ENCODE measurements at regions not wholly inside any gene's neighbourhood (a gene's known extent, or its start where the extent isn't known, plus 50 kb on each side); places are given as distances from the start of the nearest gene placed in this dataset.
"Not testable (repeated sequence)": the region's sequence is repeated elsewhere in the genome, so short reads cannot be mapped to it uniquely, and the experiment has no call there.

- DNase-seq = no peak
These were observed 214.7 kb upstream of the PLPPR1 start for GRCh38 chr9:100813871-100814270.

- DNase-seq = no peak
These were observed 208.5 kb upstream of the PLPPR1 start for GRCh38 chr9:100819980-100820379.

- not testable (repeated sequence) for DNase-seq
These were observed 195.5 kb upstream of the PLPPR1 start for GRCh38 chr9:100833035-100833434.

GRCh38 chr9:100838857-100839256 is 189.7 kb upstream of the PLPPR1 start:
- no peak for DNase-seq

GRCh38 chr9:100848726-100849125 is 179.8 kb upstream of the PLPPR1 start:
- no peak for DNase-seq

- no peak for DNase-seq
These were observed 176.4 kb upstream of the PLPPR1 start for GRCh38 chr9:100852088-100852487.

- DNase-seq = no peak
These were observed 172.3 kb upstream of the PLPPR1 start for GRCh38 chr9:100856238-100856637.

- DNase-seq = no peak
These were observed 163.4 kb upstream of the PLPPR1 start for GRCh38 chr9:100865111-100865510.

GRCh38 chr9:100865648-100866047 is 162.9 kb upstream of the PLPPR1 start:
- DNase-seq = no peak

- DNase-seq = no peak
These were observed 159.2 kb upstream of the PLPPR1 start for GRCh38 chr9:100869326-100869725.

- DNase-seq = no peak
These were observed 148.6 kb upstream of the PLPPR1 start for GRCh38 chr9:100879884-100880283.

- no peak for DNase-seq
These were observed 148.2 kb upstream of the PLPPR1 start for GRCh38 chr9:100880284-100880683.

GRCh38 chr9:100884518-100884917 is 144.0 kb upstream of the PLPPR1 start:
- DNase-seq = no peak

- no peak for DNase-seq
These were observed 138.2 kb upstream of the PLPPR1 start for GRCh38 chr9:100890321-100890720.

- no peak for DNase-seq
These were observed 117.3 kb upstream of the PLPPR1 start for GRCh38 chr9:100911273-100911672.

- DNase-seq = no peak
These were observed 115.3 kb upstream of the PLPPR1 start for GRCh38 chr9:100913257-100913656.

GRCh38 chr9:100914266-100914665 is 114.3 kb upstream of the PLPPR1 start:
- DNase-seq = no peak

- DNase-seq = no peak
These were observed 109.0 kb upstream of the PLPPR1 start for GRCh38 chr9:100919506-100919905.

- no peak for DNase-seq
These were observed 102.2 kb upstream of the PLPPR1 start for GRCh38 chr9:100926366-100926765.

GRCh38 chr9:100927763-100928162 is 100.8 kb upstream of the PLPPR1 start:
- no peak for DNase-seq

- DNase-seq = no peak
These were observed 94.9 kb upstream of the PLPPR1 start for GRCh38 chr9:100933656-100934055.

GRCh38 chr9:100937382-100937781 is 91.1 kb upstream of the PLPPR1 start:
- no peak for DNase-seq

- DNase-seq = no peak
These were observed 90.0 kb upstream of the PLPPR1 start for GRCh38 chr9:100938507-100938906.

GRCh38 chr9:100939636-100940035 is 88.9 kb upstream of the PLPPR1 start:
- no peak for DNase-seq

GRCh38 chr9:100959226-100959625 is 69.3 kb upstream of the PLPPR1 start:
- no peak for DNase-seq

All from stimulated activated CD4-positive, alpha-beta T cell treated with anti-CD3 and anti-CD28 coated beads, Interleukin-15, amount 100 ng/mL, for 24 hours (primary cell).